ENCODE measurements at regions not wholly inside any gene's neighbourhood (a gene's known extent, or its start where the extent isn't known, plus 50 kb on each side); places are given as distances from the start of the nearest gene placed in this dataset.

DNA sequence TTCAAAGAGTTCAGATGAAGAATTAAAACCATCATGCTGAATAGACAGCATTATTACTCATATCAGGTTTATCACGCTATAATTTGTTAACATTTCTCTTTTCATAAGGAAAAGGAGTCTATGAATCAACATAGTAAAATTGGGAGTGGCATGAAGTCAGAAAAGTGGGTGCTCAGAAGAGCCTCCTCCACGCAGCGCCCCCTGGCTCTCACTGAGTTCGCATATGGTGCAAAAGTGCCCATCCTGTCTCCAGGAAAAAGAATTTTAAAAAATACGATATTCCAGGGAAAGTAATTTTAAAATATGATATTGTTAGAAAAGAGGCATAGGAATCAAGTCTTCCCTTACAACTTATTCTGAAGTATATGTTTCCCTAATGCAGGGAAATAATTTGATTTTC lies 176.3 kb upstream of the TCERG1L start:
- peaks cover 20% of the 10 kb centered on the region for H3K9me3 ChIP-seq (ENCODE audit: control insufficient read depth, insufficient read depth, low read length)
- H3K27ac ChIP-seq (ENCODE audit: low read depth, low read length) = no peak overlapping the region
- ChIA-PET CTCF (no interaction called here), POLR2A (no interaction called here)
- no peak overlapping the region for H3K4me3 ChIP-seq (ENCODE audit: low read depth, low read length)
- no peak for DNase-seq (ENCODE audit: low read depth, low spot score)
- no peaks in the 10 kb centered on the region for H3K27me3 ChIP-seq (ENCODE audit: control insufficient read depth, insufficient read depth, low read length)
- TF ChIP-seq, protein P1, sequence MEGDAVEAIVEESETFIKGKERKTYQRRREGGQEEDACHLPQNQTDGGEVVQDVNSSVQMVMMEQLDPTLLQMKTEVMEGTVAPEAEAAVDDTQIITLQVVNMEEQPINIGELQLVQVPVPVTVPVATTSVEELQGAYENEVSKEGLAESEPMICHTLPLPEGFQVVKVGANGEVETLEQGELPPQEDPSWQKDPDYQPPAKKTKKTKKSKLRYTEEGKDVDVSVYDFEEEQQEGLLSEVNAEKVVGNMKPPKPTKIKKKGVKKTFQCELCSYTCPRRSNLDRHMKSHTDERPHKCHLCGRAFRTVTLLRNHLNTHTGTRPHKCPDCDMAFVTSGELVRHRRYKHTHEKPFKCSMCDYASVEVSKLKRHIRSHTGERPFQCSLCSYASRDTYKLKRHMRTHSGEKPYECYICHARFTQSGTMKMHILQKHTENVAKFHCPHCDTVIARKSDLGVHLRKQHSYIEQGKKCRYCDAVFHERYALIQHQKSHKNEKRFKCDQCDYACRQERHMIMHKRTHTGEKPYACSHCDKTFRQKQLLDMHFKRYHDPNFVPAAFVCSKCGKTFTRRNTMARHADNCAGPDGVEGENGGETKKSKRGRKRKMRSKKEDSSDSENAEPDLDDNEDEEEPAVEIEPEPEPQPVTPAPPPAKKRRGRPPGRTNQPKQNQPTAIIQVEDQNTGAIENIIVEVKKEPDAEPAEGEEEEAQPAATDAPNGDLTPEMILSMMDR (IDR thresholded peaks at IDR 0.05; ENCODE audit: low read depth, low read length) = no peak

GRCh38 chr10:131490991-131491594 lies 179.6 kb upstream of the TCERG1L start:
- CTCF ChIA-PET = no interaction called here
- peaks cover 44% of the 10 kb centered on the region for H3K9me3 ChIP-seq (ENCODE audit: control insufficient read depth, insufficient read depth, low read length)
- H3K27ac ChIP-seq (ENCODE audit: low read depth, low read length) = no peak overlapping the region
- POLR2A ChIA-PET = no interaction called here
- no peaks in the 10 kb centered on the region for H3K27me3 ChIP-seq (ENCODE audit: control insufficient read depth, insufficient read depth, low read length)
- DNase-seq (ENCODE audit: low read depth, low spot score) = no peak
- TF ChIP-seq, protein P1 (IDR thresholded peaks at IDR 0.05; ENCODE audit: low read depth, low read length) = no peak
- H3K4me3 ChIP-seq (ENCODE audit: low read depth, low read length) = no peak overlapping the region

- DNase-seq (ENCODE audit: low read depth, low spot score) = no peak
- Histone ChIP-seq H3K9me3 (ENCODE audit: control insufficient read depth, insufficient read depth, low read length) (peaks cover 55% of the 10 kb centered on the region), H3K4me3 (ENCODE audit: low read depth, low read length) (no peak overlapping the region), H3K27ac (ENCODE audit: low read depth, low read length) (no peak overlapping the region), H3K27me3 (ENCODE audit: control insufficient read depth, insufficient read depth, low read length) (no peaks in the 10 kb centered on the region)
- ChIA-PET POLR2A (no interaction called here), CTCF (no interaction called here)
- TF ChIP-seq, protein P1 (IDR thresholded peaks at IDR 0.05; ENCODE audit: low read depth, low read length) = no peak
Observed at GRCh38 chr10:131492211-131492857, 180.8 kb upstream of the TCERG1L start.

- no peaks in the 10 kb centered on the region for H3K27me3 ChIP-seq (ENCODE audit: control insufficient read depth, insufficient read depth, low read length)
- H3K4me3 ChIP-seq (ENCODE audit: low read depth, low read length) = no peak overlapping the region
- DNase-seq (ENCODE audit: low read depth, low spot score) = no peak
- no peak overlapping the region for H3K27ac ChIP-seq (ENCODE audit: low read depth, low read length)
- TF ChIP-seq, protein P1 (IDR thresholded peaks at IDR 0.05; ENCODE audit: low read depth, low read length) = no peak
- peaks cover 57% of the 10 kb centered on the region for H3K9me3 ChIP-seq (ENCODE audit: control insufficient read depth, insufficient read depth, low read length)
- ChIA-PET CTCF (no interaction called here), POLR2A (no interaction called here)
Observed at GRCh38 chr10:131493432-131493831, 181.9 kb upstream of the TCERG1L start.

- POLR2A ChIA-PET = no interaction called here
- TF ChIP-seq, protein P1 (IDR thresholded peaks at IDR 0.05; ENCODE audit: low read depth, low read length) = no peak
- DNase-seq (ENCODE audit: low read depth, low spot score) = no peak
- CTCF ChIA-PET = no interaction called here
- Histone ChIP-seq H3K9me3 (ENCODE audit: control insufficient read depth, insufficient read depth, low read length) (peaks cover 63% of the 10 kb centered on the region), H3K4me3 (ENCODE audit: low read depth, low read length) (no peak overlapping the region), H3K27me3 (ENCODE audit: control insufficient read depth, insufficient read depth, low read length) (no peaks in the 10 kb centered on the region), H3K27ac (ENCODE audit: low read depth, low read length) (no peak overlapping the region)
Observed at GRCh38 chr10:131494451-131494850, 182.9 kb upstream of the TCERG1L start.
